Left ventricle myocardium inferior (tissue), 1 donor: ENCODE measurements at regions not wholly inside any gene's neighbourhood (a gene's known extent, or its start where the extent isn't known, plus 50 kb on each side); places are given as distances from the start of the nearest gene placed in this dataset.

Experiments used
- DNase-seq: peaks from one replicate; pipeline ENCODE4 v3.0.0-alpha.2; 2020
- H3K27ac ChIP-seq: fragments of 200-600 bp; replicated peaks from 2 replicates; pipeline ENCODE4 v1.8.0; 2021
- H3K27me3 ChIP-seq: fragments of 200-600 bp; 2 replicates; pipeline ENCODE4 v1.8.0; 2021; ENCODE audit warnings: low read depth
- H3K36me3 ChIP-seq: fragments of 200-600 bp; 2 replicates; pipeline ENCODE4 v1.8.0; 2021
- H3K4me1 ChIP-seq: fragments of 200-600 bp; 2 replicates; pipeline ENCODE4 v1.8.0; 2021
- H3K4me3 ChIP-seq: fragments of 200-600 bp; 2 replicates; pipeline ENCODE4 v1.8.0; 2021; ENCODE audit warnings: mild to moderate bottlenecking, moderate library complexity
- H3K9me3 ChIP-seq: fragments of 200-600 bp; replicated peaks from 2 replicates; pipeline ENCODE4 v1.8.0; 2021
- intact Hi-C: fragments of 100-400 bp; cut with micrococcal nuclease; formaldehyde crosslinking; loops from one replicate; pipeline ENCODE4 v1.11.0; 2022
- TF ChIP-seq, protein P1 (sequence below): fragments of 200-600 bp; IDR thresholded peaks from 2 replicates; pipeline ENCODE4 v1.8.0; 2021; ENCODE audit warnings: antibody characterized with exemption, mild to moderate bottlenecking, borderline replicate concordance
- donor health status: DM: no; HTN: yes; CAD: no; lungs with severe emphysema.

DNA sequence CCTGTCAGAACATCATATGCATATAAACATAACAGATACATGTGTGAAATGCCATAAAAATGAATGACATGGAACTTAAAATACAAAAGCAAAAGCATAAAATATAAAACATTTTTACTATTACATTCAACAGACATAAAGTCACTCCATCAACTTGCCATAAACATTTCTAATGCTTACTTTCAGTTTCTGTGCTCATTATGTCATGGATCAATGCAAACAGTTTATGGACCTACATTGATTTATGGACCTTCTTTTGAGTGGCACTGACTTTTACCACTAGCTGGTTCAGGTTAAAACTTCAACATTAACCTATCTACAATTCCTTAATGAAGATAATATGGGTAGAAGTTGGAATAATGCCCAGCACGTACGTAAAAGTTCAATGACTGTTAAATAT lies 577.4 kb upstream of the LMCD1 start:
- no peaks in the 10 kb centered on the region for H3K4me1 ChIP-seq
- no peak for DNase-seq
- H3K36me3 ChIP-seq, result no peaks in the 10 kb centered on the region
- H3K9me3 ChIP-seq, result no peaks in the 10 kb centered on the region
- intact Hi-C loops, result no loop called here
- no peaks in the 10 kb centered on the region for H3K27me3 ChIP-seq
- H3K4me3 ChIP-seq, result no peak overlapping the region
- TF ChIP-seq, protein P1, sequence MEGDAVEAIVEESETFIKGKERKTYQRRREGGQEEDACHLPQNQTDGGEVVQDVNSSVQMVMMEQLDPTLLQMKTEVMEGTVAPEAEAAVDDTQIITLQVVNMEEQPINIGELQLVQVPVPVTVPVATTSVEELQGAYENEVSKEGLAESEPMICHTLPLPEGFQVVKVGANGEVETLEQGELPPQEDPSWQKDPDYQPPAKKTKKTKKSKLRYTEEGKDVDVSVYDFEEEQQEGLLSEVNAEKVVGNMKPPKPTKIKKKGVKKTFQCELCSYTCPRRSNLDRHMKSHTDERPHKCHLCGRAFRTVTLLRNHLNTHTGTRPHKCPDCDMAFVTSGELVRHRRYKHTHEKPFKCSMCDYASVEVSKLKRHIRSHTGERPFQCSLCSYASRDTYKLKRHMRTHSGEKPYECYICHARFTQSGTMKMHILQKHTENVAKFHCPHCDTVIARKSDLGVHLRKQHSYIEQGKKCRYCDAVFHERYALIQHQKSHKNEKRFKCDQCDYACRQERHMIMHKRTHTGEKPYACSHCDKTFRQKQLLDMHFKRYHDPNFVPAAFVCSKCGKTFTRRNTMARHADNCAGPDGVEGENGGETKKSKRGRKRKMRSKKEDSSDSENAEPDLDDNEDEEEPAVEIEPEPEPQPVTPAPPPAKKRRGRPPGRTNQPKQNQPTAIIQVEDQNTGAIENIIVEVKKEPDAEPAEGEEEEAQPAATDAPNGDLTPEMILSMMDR, result no peak
- no peak overlapping the region for H3K27ac ChIP-seq

DNA sequence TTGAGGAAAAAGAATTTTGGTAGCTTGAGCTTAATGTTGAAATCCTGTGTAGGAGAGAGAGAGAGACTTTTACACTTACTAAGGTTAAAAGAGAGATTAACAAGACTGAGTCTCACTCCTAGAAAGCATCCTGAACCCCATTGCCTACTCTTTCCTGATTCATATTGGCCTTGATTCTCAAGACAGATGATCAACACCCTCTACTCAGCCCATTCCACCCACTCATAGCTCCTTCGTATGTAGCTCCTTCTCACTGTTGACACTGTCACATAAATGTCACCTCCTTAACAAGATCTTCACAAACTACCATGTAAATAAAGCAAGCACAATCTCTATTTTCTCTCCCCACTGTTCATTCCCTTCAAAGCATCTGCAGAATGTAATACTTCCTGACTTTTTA lies 574.6 kb upstream of the LMCD1 start:
- no peaks in the 10 kb centered on the region for H3K27me3 ChIP-seq
- no peaks in the 10 kb centered on the region for H3K36me3 ChIP-seq
- intact Hi-C loops, result no loop called here
- DNase-seq, result no peak
- TF ChIP-seq, protein P1, result no peak
- H3K27ac ChIP-seq, result no peak overlapping the region
- no peak overlapping the region for H3K4me3 ChIP-seq
- no peaks in the 10 kb centered on the region for H3K9me3 ChIP-seq
- H3K4me1 ChIP-seq, result no peaks in the 10 kb centered on the region

GRCh38 chr3:7927864-7928263 lies 573.8 kb upstream of the LMCD1 start:
- H3K9me3 ChIP-seq, result no peaks in the 10 kb centered on the region
- no peak for DNase-seq
- no peak overlapping the region for H3K4me3 ChIP-seq
- H3K27me3 ChIP-seq, result no peaks in the 10 kb centered on the region
- TF ChIP-seq, protein P1, result no peak
- no peaks in the 10 kb centered on the region for H3K36me3 ChIP-seq
- no peak overlapping the region for H3K27ac ChIP-seq
- no peaks in the 10 kb centered on the region for H3K4me1 ChIP-seq
- intact Hi-C loops, result no loop called here

GRCh38 chr3:7929319-7929889 lies 572.2 kb upstream of the LMCD1 start:
- no peak for DNase-seq
- intact Hi-C loops, result no loop called here
- Histone ChIP-seq H3K36me3 (no peaks in the 10 kb centered on the region), H3K27me3 (no peaks in the 10 kb centered on the region), H3K4me3 (no peak overlapping the region), H3K9me3 (no peaks in the 10 kb centered on the region), H3K27ac (no peak overlapping the region), H3K4me1 (no peaks in the 10 kb centered on the region)
- TF ChIP-seq, protein P1, result no peak

- Histone ChIP-seq H3K27me3 (no peaks in the 10 kb centered on the region), H3K27ac (no peak overlapping the region), H3K4me3 (no peak overlapping the region), H3K4me1 (no peaks in the 10 kb centered on the region), H3K9me3 (peaks cover 15% of the 10 kb centered on the region), H3K36me3 (no peaks in the 10 kb centered on the region)
- intact Hi-C loops, result no loop called here
- TF ChIP-seq, protein P1, result no peak
- no peak for DNase-seq
Observed at GRCh38 chr3:7934362-7934761, 567.3 kb upstream of the LMCD1 start.
